ENCODE measurements at regions not wholly inside any gene's neighbourhood (a gene's known extent, or its start where the extent isn't known, plus 50 kb on each side); places are given as distances from the start of the nearest gene placed in this dataset.

- TF ChIP-seq MNT (conservative IDR thresholded peaks at IDR 0.05) = peak; percentile 28 to 36; a peak in 1 of 4 replicates
- no peak for TF ChIP-seq MED1 (CRISPR knock-in tag; IDR thresholded peaks at IDR 0.05; ENCODE audit: borderline replicate concordance)
- no peak for TF ChIP-seq MXI1 (IDR thresholded peaks at IDR 0.05; ENCODE audit: low read depth, low read length)
- no peak for TF ChIP-seq ZNF717 (CRISPR knock-in tag; IDR thresholded peaks at IDR 0.05)
- TF ChIP-seq SNIP1 (IDR thresholded peaks at IDR 0.05; ENCODE audit: low read depth) = no peak
- TF ChIP-seq ARID3B (CRISPR knock-in tag; IDR thresholded peaks at IDR 0.05; ENCODE audit: borderline replicate concordance) = no peak
- TF ChIP-seq ZNF77 (CRISPR knock-in tag; IDR thresholded peaks at IDR 0.05) = no peak
- TF ChIP-seq ZNF274 (IDR thresholded peaks at IDR 0.05; ENCODE audit: borderline replicate concordance, low read depth, low read length) = no peak
- no peak for TF ChIP-seq ZNF324 (CRISPR knock-in tag; IDR thresholded peaks at IDR 0.05)
- TF ChIP-seq JUN (IDR thresholded peaks at IDR 0.05; ENCODE audit: borderline replicate concordance, low read depth, low read length) = peak; percentile 96
- TF ChIP-seq JUN (CRISPR knock-in tag; IDR thresholded peaks at IDR 0.05; ENCODE audit: borderline replicate concordance) = no peak
- TF ChIP-seq ZNF354B (CRISPR knock-in tag; IDR thresholded peaks at IDR 0.05) = no peak
- TF ChIP-seq HSF4 (CRISPR knock-in tag; IDR thresholded peaks at IDR 0.05; ENCODE audit: borderline replicate concordance) = no peak
- no peak for TF ChIP-seq ID3 (CRISPR knock-in tag; IDR thresholded peaks at IDR 0.05)
- no peak for TF ChIP-seq ID3 (tag; IDR thresholded peaks at IDR 0.05)
- TF ChIP-seq E4F1 (CRISPR knock-in tag; IDR thresholded peaks at IDR 0.05; ENCODE audit: borderline replicate concordance) = no peak
- no peak for TF ChIP-seq STAG1 (CRISPR knock-in tag; IDR thresholded peaks at IDR 0.05; ENCODE audit: borderline replicate concordance)
- peak; percentile 70 for TF ChIP-seq NCOR1 (IDR thresholded peaks at IDR 0.05)
- peak; percentile 89 for TF ChIP-seq NEUROD1 (IDR thresholded peaks at IDR 0.05; ENCODE audit: borderline replicate concordance, low read depth, low read length, partially characterized antibody)
- no peak for TF ChIP-seq TRIM25 (IDR thresholded peaks at IDR 0.05; ENCODE audit: borderline replicate concordance)
These were observed 84.7 kb upstream of the LYPLAL1 start (continued) for GRCh38 chr1:219088778-219089557.
